ENCODE measurements at regions not wholly inside any gene's neighbourhood (a gene's known extent, or its start where the extent isn't known, plus 50 kb on each side); places are given as distances from the start of the nearest gene placed in this dataset.

GRCh38 chr11:70865356-70865755 lies 387.0 kb downstream of the SHANK2 start:
- TF ChIP-seq FOXM1 (IDR thresholded peaks at IDR 0.05; ENCODE audit: borderline replicate concordance) (no peak), NFRKB (IDR thresholded peaks at IDR 0.05) (no peak), SP1 (IDR thresholded peaks at IDR 0.05) (no peak), FOXA1 (IDR thresholded peaks at IDR 0.05) (no peak), ELF4 (IDR thresholded peaks at IDR 0.05) (no peak), BHLHE40 (IDR thresholded peaks at IDR 0.05; ENCODE audit: borderline replicate concordance) (no peak), SUZ12 (IDR thresholded peaks at IDR 0.05) (no peak)

Data from HEK293T (cell line).